ENCODE measurements at regions not wholly inside any gene's neighbourhood (a gene's known extent, or its start where the extent isn't known, plus 50 kb on each side); places are given as distances from the start of the nearest gene placed in this dataset.

DNA sequence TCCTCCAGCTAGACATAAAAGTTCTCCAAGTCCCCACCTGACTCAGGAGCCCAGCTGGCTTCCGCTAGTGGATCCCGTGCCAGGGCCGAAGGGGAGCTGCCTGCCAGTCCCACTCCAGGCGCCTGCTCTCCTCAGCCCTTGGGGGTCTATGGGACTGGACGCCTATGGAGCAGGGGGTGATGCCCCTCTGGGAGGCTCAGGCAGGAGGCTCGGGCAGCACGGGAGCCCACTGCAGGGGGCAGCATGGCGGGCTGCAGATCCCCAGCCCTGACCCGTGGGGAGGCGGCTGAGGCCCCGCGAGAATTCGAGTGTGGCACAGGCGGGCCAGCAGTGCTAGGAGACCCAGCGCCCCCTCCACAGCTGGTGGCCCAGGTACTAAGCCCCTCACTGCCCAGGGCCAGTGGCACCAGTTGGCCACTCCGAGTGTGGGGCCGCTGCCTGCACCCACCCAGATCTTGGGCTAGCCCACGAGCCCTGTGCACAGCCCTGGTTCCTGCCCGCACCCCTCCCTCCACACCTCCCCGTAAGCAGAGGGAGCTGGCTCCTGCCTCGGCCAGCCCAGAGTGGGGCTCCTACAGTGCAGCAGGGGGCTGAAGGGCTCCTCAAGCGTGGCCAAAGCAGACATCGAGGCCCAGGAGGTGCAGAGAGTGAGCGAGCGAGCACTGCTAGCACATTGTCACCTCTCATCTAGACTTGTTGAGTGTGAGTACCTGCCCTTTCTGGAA is 221.3 kb upstream of the NSMCE3 start:
- TF ChIP-seq, protein P1, sequence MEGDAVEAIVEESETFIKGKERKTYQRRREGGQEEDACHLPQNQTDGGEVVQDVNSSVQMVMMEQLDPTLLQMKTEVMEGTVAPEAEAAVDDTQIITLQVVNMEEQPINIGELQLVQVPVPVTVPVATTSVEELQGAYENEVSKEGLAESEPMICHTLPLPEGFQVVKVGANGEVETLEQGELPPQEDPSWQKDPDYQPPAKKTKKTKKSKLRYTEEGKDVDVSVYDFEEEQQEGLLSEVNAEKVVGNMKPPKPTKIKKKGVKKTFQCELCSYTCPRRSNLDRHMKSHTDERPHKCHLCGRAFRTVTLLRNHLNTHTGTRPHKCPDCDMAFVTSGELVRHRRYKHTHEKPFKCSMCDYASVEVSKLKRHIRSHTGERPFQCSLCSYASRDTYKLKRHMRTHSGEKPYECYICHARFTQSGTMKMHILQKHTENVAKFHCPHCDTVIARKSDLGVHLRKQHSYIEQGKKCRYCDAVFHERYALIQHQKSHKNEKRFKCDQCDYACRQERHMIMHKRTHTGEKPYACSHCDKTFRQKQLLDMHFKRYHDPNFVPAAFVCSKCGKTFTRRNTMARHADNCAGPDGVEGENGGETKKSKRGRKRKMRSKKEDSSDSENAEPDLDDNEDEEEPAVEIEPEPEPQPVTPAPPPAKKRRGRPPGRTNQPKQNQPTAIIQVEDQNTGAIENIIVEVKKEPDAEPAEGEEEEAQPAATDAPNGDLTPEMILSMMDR (IDR thresholded peaks at IDR 0.05; ENCODE audit: low read depth, low read length, missing control alignments) = no peak

DNA sequence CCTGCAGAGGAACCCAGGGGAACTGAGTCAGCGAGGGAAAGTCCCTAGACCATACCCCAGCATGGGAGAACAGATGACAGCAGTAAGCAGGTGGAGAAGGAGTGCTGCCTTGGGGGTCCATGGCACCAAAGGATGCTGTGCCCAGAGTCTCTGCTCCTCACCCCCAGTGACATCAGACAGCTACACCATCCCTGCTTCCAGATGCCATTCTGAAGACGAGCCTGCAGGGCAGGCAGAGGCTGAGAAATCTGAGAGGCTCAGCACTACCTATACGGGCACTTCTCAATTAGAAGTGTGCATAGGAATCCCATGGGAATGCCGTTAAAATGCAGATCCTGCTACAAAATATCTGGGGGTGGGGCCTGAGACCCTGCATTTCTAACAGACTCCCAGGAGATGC is 211.3 kb upstream of the NSMCE3 start:
- TF ChIP-seq, protein P1 (IDR thresholded peaks at IDR 0.05; ENCODE audit: low read depth, low read length, missing control alignments) = no peak
- no peak overlapping the region for H3K4me3 ChIP-seq (replicated peaks; ENCODE audit: low read depth, low read length)
- no peak for DNase-seq (ENCODE audit: extremely low read depth, low read depth)

More for the DNA sequence above, 221.3 kb upstream of the NSMCE3 start:
- H3K4me3 ChIP-seq (replicated peaks; ENCODE audit: low read depth, low read length) = no peak overlapping the region
- DNase-seq (ENCODE audit: extremely low read depth, low read depth) = no peak

DNA sequence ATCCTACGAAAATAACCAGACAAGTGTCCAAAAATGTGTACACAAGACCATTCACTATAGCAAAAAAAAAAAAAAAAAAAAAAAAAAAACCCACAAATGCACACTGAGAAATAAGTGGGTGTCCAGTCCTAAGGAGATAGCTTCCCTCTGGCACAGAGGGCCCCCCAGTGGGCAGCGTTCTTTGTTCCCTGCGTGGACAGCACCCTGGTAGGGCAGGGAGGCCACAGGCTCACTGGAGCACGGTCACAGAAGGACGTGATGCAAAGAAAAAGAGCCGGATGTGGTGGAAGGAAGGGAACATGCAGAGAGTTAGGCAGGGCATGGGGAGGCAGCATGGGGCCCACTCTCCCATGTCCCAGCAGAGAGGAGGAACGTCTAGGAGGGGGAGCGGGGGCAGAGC is 210.7 kb upstream of the NSMCE3 start:
- no peak for DNase-seq (ENCODE audit: extremely low read depth, low read depth)
- no peak overlapping the region for H3K4me3 ChIP-seq (replicated peaks; ENCODE audit: low read depth, low read length)
- TF ChIP-seq, protein P1 (IDR thresholded peaks at IDR 0.05; ENCODE audit: low read depth, low read length, missing control alignments) = no peak

DNA sequence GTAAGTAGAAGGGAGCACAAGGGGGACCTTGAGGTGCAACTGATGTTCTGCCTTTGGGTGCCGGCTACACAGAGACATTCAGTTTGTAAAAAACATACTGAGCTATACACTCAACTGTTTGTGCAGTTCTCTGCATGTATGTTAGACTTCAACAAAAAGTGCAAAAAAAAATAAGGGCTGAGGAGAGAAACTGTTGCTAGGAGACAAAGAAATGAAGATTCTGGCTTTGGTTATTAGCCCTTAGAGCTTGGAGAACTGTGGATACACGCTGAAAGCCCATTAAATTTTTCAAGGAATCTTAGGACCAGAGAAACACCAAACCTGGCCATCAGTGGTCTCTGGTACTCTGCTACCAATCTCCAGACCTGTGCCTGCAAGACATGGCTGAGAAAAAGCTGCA is 207.6 kb upstream of the NSMCE3 start:
- TF ChIP-seq, protein P1 (IDR thresholded peaks at IDR 0.05; ENCODE audit: low read depth, low read length, missing control alignments) = no peak
- no peak overlapping the region for H3K4me3 ChIP-seq (replicated peaks; ENCODE audit: low read depth, low read length)
- DNase-seq (ENCODE audit: extremely low read depth, low read depth) = no peak

DNA sequence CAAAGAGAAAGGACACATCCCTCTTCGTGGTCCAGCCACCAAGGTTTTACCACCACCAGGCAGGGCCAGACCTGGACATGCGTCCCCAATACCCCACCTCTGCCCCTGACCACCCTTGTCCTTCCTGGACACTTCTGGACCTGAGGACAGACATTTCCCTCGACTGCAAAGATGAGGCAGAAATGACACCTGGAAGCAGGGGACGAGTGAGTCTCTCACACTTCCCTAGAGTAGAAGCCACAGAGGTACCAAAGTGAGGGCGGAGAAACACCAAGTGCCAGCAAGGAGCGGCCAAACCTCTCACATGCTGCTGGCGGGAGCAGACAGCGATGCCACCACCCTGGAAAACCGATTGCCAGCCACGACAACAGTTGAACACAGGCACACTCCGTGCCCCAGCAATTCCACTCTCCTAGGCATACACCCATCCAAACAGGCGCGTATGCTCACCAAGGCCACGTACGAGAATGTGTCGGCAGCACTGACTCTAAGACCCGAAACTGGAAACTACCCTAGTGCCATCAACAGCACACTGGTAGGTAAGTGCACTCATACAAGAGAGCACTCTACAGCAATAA is 207.0 kb upstream of the NSMCE3 start:
- no peak overlapping the region for H3K4me3 ChIP-seq (replicated peaks; ENCODE audit: low read depth, low read length)
- DNase-seq (ENCODE audit: extremely low read depth, low read depth) = no peak
- TF ChIP-seq, protein P1 (IDR thresholded peaks at IDR 0.05; ENCODE audit: low read depth, low read length, missing control alignments) = no peak

DNA sequence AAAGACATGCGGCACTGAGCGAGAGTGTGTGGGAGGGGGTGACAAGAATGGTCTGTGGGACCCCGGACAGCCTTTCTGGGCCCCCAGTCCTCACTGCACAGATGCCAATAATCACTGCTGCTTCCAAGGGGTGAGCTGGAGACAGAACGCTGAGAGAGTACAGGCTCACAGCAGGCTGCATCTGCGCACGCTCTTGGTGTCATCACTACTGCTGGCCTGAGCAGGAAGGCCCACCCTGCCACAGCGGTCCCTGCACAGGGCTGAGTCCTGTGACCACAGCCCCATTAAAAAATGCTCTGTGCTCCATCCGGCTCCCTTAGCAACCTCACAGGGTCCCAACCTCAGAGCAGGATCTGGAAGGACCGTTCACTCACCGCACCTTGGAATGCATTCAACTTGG is 205.5 kb upstream of the NSMCE3 start:
- TF ChIP-seq, protein P1 (IDR thresholded peaks at IDR 0.05; ENCODE audit: low read depth, low read length, missing control alignments) = no peak
- H3K4me3 ChIP-seq (replicated peaks; ENCODE audit: low read depth, low read length) = no peak overlapping the region
- no peak for DNase-seq (ENCODE audit: extremely low read depth, low read depth)
